ENCODE measurements at regions not wholly inside any gene's neighbourhood (a gene's known extent, or its start where the extent isn't known, plus 50 kb on each side); places are given as distances from the start of the nearest gene placed in this dataset.

- TF ChIP-seq GATA2 (IDR thresholded peaks at IDR 0.05; ENCODE audit: low read depth, low read length) (no peak), GATA3 (IDR thresholded peaks at IDR 0.05; ENCODE audit: low read depth, low read length) (no peak)
Observed at GRCh38 chr3:59192473-59192872, 142.6 kb upstream of the CFAP20DC start.

Data from SH-SY5Y (cell line).